HG03354 (cell line): ENCODE measurements at regions not wholly inside any gene's neighbourhood (a gene's known extent, or its start where the extent isn't known, plus 50 kb on each side); places are given as distances from the start of the nearest gene placed in this dataset.
"Not testable (repeated sequence)": the region's sequence is repeated elsewhere in the genome, so short reads cannot be mapped to it uniquely, and the experiment has no call there.

Experiments used
- ATAC-seq: cut with Tn5 transposase; IDR thresholded peaks from one replicate; pipeline ENCODE4 v1.9.1; 2021; ENCODE audit warnings: mild to moderate bottlenecking; ENCODE audit not compliant: unreplicated experiment, poor library complexity, severe bottlenecking

- no peak for ATAC-seq
These were observed 111.9 kb upstream of the KLF8 start for GRCh38 chrX:56120242-56120641.

- ATAC-seq: no peak
These were observed 106.2 kb upstream of the KLF8 start for GRCh38 chrX:56125946-56126345.

GRCh38 chrX:56130031-56130430, 102.1 kb upstream of the KLF8 start:
- ATAC-seq: no peak

GRCh38 chrX:56130436-56130835, 101.7 kb upstream of the KLF8 start:
- no peak for ATAC-seq

- not testable (repeated sequence) for ATAC-seq
These were observed 68.0 kb upstream of the KLF8 start for GRCh38 chrX:56164135-56164534.
